ENCODE measurements at regions not wholly inside any gene's neighbourhood (a gene's known extent, or its start where the extent isn't known, plus 50 kb on each side); places are given as distances from the start of the nearest gene placed in this dataset.
A peak's percentile ranks its signal among the peaks of the same experiment; 100 is the strongest.

DNA sequence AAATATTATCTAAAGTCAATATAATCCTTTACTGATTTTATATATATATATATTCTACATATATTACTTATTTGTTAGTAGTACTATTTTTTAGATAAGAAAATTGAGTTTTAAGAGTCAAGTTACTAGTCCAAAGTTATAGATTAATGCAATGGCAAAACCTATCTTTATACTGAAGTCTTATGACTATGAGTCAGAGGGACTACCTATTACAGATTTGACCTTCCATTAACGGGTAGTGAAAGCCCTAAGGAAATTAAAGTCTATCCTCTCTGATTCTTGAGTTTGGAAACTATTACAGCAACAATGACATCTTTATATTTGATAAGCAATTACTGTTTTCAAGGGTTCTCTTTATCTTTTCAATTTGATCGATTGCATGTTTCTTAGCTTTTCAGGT lies 315.8 kb downstream of the CASP12 start:
- DNase-seq, result no peak

DNA sequence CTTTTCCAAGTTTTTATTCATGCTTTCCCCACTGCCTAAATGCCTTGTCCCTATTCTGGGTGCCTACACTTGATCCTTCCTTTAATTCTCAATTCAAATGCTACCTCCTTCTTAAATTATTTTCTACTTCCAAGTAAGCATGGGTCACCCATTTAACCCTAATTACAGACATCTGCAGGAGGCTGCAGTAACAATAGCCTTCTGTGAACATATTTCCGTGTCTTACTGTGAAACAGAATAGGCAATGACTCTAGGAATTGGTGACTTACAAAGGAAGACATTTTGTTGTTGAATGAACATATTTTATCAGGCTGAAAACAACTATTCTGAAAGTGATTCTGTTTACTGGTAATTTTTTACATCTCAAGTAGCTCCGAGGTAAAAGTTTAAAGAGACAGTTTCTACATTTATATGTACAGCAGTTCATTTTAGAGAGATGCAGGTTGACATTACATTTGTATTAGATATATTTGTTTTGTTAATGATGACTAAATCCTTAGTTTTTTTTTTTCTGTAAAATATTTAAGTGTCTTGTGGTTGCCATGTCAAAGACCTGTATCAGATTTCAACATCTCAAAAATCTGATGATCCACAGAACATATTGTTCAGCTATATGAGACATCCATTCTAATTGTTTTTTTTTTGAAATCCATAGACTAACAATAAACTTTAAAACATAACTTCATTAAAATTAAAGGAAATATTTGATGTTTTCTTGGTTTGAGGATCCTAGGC lies 316.8 kb downstream of the CASP12 start:
- DNase-seq, result no peak

DNA sequence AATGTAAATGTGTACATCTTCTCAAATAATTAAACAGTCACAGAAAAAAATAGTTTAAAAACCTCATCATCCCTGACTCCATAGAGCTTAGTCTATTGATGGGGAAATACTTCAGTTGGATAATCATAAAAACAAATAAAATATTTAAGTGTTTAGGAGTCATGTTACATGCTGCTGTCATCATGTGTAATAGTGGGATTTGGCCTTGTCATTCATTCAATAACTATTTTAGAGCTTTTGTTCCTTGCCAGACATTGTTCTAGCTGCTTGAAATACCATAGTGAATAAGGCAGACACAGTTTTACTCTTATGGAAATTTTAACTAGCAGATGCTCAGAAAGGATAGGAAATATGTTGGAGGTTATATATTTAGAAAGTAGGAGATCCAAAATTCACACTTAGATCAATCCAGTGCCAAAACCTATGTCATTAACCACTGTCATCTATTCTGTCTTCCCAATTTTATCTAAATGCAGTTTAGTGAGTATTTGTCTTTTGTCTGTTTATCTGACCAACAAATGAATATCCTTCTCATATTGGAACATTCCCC lies 324.7 kb downstream of the CASP12 start:
- DNase-seq, result no peak

DNA sequence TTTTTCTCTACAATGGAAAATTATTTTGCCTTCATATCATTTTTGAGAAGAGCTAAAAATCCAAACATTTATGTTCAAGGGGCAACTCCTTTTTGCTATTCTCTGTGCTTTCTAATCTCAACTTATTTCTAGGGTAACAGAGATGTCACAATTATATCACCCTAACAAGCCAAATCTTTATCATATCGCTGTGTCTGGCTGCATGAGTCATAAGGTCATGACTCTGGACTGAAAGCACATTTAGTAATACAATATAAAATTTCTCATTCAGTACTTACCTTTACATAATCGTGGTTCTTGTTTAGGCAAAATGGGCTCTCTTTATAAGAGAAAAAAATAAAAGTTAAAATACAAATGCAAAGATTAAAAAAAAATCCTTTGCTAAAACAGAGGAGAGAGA lies 326.0 kb downstream of the CASP12 start:
- peak; percentile 7 for DNase-seq

DNA sequence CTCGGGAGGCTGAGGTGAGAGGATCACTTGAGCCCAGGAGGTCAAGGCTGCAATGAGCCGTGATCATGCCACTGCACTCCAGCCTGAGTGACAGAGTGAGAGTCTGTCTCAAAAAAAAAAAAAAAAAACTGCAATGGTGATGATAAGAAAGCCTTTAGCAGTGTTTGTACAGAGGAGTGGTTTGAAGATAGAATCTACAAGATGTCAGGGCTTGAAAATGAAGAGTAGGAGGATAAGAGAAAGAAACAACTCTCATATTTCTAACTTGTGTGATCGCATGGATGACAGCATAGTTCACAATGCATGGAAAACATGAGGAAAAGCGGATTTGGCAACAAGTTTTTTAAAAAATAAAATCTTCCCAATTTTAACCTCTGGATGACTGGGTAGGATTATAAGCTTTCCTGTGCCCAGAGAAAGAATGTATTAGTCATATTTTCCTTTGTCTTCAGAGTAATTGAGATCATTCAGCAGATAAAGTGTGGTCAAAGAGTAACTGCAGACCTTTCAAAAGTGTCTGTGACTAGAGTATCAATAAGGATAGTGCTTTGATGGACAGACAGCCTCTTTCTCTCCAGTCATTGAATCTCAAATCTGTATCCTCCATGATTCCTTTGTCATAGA lies 328.1 kb downstream of the CASP12 start:
- DNase-seq, result peak; percentile 51

DNA sequence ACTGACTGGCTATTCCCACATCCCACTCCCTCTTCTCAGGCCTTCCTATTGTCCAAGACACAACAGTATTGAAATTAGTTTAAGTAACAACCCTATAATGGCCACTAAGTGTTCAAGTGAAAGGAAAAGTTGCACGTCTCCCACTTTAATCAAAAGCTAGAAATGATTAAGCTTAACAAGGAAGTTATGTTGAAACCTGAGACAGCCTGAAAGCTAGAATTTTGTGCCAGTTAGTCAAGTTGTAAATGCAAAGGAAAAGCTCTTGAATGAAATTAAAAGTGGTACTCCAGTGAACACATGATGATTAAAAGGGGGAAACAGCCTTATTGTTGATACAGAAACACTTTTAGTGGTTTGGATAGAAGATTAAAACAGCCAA lies 332.7 kb downstream of the CASP12 start:
- no peak for DNase-seq

DNA sequence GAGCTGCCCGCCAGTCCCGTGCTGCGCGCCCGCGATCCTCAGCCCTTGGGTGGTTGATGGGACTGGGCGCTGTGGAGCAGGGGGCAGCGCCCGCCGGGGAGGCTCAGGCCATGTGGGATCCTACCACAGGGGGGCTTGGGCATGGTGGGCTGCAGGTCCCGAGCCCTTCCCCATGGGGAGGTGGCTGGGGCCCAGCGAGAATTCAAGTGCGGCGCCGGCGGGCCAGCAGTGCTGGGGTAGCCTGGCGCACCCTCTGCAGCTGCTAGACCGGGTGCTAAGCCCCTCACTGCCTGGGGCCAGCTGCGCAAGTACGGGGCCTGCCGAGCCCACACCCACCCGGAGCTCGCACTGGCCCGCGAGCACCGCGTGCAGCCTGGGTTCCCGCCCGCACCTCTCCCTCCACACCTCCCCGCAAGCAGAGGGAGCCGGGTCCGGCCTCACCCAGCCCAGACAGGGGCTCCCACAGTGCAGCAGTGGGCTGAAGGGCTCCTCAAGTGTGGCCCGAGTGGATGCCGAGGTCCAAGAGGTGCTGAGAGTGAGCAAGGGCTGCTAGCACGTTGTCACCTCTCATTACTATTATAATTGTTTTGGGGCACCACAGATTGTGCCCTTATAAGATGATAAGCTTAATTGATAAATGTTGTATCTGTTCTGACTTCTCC lies 333.2 kb downstream of the CASP12 start:
- no peak for DNase-seq

DNA sequence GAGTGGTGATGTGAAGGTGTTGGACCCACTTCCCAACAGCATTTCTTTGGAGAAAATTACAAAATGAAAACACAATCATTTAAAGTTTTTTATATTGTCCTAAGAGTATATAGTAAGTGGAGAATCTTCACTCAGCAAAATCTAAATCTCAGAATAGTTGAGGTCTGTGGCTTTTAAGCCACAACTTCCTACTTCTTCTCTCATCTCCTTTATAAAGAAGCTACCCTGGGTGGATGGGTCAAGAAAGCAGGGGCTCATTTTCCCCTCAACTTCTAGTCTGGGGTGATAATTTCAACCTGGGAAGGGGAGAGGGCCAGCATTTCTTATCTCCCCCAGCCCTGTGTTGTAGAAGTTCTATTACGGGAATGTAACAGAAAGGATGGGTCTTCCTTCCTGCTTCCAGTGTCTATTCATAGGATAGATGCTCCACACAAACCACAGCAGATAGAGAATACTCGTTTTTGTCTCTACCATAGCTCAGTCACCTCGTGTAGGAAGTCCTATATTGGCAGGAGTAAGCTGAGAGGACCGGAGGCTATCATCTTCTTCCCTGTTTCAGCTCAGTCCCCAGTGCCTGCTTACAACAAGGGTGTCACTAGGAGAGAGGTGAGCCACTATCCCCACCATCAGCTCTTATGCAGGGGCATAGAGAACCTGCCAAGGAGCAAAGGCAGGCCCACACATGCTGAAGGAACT lies 341.5 kb downstream of the CASP12 start:
- DNase-seq, result peak; percentile 38

DNA sequence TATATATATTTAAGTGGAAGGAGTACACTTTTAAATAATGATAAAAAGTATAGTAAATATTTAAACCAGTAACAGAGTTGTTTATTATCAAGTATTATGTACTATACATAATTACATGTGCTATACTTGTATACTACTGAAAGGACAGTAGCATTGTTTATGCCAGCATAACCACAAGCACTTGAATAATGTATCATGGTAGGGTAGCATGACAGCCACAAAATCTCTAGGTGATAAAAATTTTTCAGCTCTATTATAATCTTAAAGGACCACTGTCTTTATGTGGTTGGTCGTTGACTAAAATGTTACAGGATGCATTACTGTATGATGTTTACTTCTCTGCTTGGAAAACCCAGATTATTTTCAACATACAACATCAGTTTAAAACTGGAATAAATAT lies 349.2 kb downstream of the CASP12 start:
- no peak for DNase-seq

DNA sequence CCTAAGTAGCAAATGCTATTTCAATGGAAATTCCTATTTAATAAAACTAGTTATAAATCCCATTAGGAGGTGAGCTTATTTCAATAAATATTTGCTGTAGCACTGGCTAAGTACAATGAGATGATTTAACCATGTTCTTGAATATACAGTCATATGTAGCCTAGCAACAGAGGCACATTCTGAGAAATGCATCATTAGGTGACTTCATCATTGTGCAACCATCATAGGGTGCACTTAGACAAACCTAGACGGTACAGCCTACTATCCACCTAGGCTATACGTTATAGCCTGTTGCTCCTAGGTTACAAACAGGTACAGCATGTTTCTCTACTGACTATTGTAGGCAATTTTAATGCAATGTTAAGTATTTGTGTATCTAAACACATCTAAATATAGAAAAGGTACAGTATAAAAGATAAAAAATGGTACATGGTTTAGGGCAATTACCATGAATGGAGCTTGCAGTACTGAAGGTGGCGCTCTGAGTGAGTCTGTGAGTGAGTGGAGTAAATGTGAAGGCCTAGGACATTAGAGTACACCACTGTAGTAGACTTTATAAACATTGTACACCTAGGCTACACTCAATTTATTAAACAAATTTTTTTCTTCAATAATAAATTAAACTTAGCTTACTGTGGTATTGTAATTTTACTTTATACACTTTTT lies 350.1 kb downstream of the CASP12 start:
- peak; percentile 6 for DNase-seq

DNA sequence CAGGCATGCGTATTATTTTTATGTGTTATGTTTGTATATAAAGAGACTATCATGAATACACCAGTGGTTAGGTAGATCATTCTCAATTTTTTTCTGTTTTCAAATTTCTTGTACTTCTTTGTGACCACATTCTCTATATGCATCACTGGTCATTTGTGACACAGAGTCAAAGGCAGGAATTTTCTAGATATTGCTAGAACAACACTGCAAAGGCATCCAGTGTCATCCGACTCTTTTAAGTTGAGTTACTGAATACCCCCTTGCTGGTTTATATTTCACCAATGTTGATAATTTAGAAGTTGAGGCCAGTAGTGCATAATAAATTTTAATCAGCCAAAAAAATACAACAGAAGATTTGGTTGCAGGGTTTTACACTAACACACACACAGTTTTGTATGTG lies 351.8 kb downstream of the CASP12 start:
- DNase-seq, result no peak

DNA sequence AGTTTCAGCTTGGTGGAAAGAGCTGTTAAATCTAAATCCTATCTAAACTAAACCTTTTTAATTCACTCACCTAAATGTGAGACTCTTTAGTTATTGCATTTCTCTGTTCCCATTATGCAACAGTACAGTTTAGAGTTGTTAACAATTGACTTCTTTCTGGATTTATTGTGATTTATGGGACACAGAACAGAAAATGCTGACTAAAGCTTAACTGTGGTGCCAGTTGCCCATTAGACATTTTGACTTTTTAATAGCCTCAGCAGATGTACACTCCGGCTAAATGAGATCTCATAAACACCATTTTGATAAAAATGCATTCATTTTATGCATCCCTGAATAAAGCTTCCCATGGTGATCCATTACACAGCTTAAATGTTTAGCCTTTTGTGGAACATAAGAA lies 356.6 kb downstream of the CASP12 start:
- DNase-seq, result no peak

DNA sequence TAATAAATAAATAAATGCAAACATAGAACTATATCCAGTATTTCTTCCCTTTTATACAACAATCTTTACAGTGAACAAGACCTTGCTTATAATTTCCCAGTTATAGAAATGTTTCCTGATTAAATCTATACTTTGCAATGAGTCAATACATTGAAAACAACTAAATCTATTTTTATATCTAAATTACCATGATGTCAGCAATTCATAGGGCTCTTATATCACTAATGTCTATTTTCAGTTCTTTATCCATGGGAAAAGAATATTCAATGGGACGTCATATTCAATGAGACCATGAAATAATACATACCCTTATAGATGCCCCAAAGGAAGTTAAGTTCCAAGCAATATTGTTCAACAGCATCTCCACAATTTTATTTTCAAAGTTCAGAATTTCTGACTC lies 359.9 kb downstream of the CASP12 start:
- no peak for DNase-seq

DNA sequence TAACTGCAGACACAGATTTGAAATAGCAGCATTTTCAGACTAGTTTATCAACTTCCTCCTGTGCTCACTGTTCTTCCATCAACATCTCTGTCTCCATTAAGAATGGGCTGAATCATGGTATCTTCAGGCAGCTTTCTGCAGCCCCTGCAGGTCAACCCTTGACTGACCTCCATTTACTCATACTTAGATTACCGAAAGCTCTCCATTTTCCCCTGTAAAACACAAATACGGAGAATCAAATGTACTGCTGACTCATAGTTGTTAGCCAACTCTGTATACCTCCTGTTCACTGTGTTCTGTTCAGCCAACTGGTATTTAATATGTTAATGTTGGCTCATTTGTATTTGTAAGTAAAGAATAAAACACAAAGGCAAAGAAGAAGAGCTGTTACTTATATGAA lies 364.0 kb downstream of the CASP12 start:
- DNase-seq, result no peak

DNA sequence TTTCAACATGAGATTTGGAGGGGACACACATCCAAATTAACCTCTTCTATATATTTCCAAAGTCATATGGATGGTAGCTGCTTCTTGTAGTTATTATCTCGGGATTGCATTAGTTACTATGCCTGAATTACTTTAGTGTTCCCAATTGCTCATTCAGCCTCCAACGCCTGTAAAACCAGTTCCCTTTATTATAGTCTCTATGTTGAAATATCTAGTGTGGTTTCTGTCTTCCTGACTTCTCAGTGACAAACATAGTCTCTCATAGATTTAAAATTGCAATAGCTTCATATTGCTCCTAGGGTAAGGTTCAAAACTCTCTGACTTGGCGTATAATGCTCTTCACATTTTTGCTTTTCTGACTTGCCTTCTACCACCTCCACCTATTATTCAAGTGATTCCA lies 366.4 kb downstream of the CASP12 start:
- peak; percentile 49 for DNase-seq

DNA sequence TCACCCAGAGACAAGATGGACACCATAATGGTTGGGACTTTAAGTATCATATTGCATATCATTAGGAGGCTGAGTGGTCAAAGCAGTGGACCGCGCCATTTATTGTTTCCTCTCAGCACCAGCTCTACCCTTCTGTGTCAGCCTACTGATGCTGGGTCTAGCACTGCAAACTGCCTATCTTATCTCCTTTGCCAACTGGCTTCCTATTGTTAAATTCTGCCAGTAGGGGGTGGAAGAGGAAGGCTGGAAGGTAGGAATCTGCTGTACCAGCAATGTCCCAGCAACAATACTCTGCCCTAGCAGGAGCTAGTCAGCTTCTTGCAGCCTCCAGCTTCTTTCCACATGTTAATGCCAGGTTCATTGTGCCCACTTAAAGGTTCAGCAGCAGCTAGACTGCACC lies 367.1 kb upstream of the PDGFD start:
- peak; percentile 38 for DNase-seq

DNA sequence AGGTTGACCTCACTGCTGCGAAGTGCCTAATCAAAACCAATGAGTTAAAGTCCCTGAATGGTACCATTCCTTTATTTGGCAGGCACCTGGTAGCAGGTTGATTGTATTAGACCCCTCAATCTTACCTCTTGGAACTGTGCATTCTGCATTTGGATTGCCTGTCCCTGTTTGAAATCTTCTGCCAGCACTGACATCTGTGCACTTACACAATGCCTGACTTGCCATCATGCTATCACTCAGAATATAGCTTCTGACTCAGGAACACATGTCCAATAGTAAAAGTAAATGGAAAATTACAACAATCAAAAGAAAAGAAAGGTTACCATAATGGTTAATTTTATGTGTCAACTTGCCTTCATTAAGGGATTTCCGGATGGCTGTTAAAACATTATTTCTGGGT lies 366.0 kb upstream of the PDGFD start:
- no peak for DNase-seq

DNA sequence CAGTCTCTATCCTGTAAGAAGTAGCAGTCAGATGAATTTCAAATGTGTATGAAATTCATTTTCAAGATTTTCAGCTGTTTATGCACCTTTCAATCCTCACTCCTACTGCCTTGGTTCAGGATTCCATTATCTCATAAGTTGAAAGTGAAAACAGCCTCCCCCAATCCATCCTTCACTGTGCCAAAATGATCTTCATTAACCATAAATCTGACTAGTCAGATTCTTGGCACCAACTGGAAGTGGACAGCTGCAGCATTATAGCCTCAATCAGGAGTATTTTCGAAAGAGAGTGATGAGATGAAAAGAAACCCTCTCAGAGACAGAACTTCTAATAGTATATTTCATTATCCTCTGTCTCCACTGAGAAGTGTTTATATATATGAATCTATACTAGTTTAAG lies 365.3 kb upstream of the PDGFD start:
- DNase-seq, result no peak

DNA sequence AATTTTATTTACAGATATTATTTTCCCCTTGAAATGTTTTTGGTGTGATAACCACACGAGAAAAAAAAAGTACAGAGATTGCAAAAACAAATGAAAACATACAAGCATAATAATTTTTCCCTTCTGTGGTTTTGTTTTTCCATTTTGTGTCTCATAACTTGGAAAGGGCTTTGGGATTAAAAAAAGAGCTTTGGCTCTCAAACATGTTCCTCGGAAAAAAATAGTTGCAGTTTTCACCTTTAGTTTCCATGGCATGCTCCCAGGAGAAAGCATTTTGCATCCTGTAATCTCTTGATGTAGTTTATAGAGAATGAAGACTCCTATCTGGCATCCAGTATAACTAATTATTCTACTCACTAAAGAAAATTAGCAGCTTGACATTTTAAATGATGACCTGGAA lies 362.1 kb upstream of the PDGFD start:
- no peak for DNase-seq

DNA sequence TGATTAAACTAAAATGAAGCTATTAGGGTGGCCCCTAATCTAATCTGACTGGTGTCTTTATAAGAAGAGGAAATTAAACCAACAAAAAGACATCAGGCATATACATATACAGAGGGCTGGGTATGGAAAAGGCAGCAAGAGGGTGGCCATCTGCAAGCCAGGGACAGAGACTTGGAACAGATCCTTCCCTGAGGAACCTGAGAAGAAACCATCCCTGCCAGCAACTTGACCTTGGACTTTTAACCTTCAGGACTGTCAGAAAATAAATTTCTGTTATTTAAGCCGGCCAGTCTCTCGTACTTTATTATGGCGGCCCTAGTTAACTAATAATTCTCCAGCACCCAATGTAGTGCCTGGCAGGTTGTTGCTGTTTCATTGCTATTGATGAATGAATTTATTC lies 361.5 kb upstream of the PDGFD start:
- no peak for DNase-seq

DNA sequence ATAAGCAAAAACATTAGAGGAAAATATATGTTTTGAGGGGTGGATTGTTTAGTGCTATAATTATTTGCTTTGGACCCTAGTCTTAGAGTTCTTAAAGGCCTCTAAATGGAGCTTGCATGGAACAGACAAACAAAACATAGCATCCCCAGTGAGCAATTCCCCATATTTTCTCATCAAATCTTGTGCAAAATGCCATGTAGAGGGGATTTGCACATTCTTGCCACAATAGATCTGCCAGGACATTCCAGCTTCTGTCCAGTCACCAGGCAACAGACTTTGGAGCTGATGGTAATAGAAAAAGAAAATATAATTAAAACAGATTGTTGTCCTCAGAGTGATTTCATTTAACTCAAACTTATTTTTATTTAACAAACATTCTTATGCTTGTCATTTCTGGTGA lies 360.3 kb upstream of the PDGFD start:
- DNase-seq, result no peak

DNA sequence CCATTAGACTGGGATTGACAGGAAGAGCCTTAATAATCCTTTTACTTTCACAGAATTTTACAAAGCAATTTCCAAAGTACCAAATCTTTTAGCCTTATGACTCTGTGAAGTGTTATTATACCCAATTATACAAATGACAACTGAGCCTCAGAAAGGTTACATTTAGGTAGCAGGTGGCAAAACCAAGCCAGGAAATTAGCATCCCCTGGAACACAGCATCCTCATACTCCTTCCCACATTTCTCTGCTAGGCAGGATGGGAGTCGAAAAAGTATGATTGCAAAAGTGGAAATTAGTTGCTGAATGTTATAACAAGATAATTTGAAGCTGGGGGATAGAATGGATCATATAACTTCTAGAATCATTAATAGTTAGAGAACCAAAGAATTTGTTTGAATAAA lies 359.7 kb upstream of the PDGFD start:
- DNase-seq, result no peak

DNA sequence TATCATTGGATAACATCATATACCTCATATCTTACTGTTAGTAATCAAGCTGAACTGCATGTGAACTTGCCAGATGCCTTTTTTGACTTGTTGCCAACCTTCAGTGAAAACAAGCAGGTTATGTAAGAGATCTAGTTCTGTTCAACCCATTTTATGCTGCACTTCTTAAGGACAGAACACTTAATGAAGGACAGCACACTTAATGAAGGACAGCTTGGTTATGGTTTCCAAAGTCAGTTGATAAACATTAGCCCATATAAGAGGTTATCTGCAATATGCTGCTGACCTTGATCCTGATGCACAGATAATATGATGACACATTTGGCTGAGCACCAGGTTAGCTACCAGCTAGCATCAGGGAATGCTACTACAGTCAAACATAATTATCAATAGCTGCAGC lies 358.7 kb upstream of the PDGFD start:
- DNase-seq, result no peak
